Bronchial epithelial cell (primary cell): ENCODE measurements at regions not wholly inside any gene's neighbourhood (a gene's known extent, or its start where the extent isn't known, plus 50 kb on each side); places are given as distances from the start of the nearest gene placed in this dataset.

ENCODE experiments used
- DNase-seq: peaks from one replicate; pipeline ENCODE4 v3.0.0-alpha.2; 2010; ENCODE audit warnings: low read depth
- FAIRE-seq: peaks from 2 replicates; lab custom pipeline; 2011; peaks lifted over from hg19 to GRCh38; lab: Jason Lieb, UNC
- H3K27me3 ChIP-seq: 2 replicates; pipeline ENCODE4 v1.5.1; 2011; ENCODE audit warnings: low read length; ENCODE audit not compliant: control insufficient read depth, insufficient read depth
- H3K36me3 ChIP-seq: 2 replicates; pipeline ENCODE4 v1.5.1; 2011; ENCODE audit warnings: low read length; ENCODE audit not compliant: control insufficient read depth, insufficient read depth
- H3K4me3 ChIP-seq: 2 replicates; pipeline ENCODE4 v1.5.1; 2011; ENCODE audit warnings: mild to moderate bottlenecking, low read depth, low read length, control low read depth
- TF ChIP-seq, protein P1 (sequence below): IDR thresholded peaks from 2 replicates; pipeline ENCODE4 v1.5.1; 2011; ENCODE audit warnings: mild to moderate bottlenecking, moderate library complexity, low read length, control low read depth, inconsistent platforms; ENCODE audit not compliant: insufficient read depth, severe bottlenecking

DNA sequence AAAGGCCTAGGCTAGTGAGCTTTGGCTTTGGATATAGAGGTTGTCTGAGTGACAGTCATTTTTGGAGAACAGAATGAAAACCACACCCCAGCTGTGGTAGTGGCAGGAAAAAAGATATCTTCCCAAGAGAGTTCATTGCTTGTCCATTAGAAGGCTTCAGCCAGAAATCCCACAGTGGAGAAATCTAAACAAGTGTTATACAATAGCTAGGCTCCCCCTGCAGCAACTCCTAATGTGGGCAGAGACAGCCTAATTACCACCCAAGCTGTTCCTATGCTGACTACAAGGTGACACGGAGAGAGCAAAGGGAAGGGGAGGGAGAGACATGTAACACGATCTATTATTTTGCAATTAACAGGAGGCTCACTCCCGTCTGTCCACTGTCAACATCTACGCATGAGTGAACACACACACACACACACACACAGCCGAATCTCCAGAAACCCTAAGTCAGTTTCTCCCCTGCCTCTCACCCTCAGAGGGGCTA, 147.5 kb upstream of the TCF21 start:
- no peak for FAIRE-seq
- peak; percentile 69 for DNase-seq
- H3K27me3 ChIP-seq = no peaks in the 10 kb centered on the region
- no peak overlapping the region for H3K4me3 ChIP-seq
- no peaks in the 10 kb centered on the region for H3K36me3 ChIP-seq
- TF ChIP-seq, protein P1, sequence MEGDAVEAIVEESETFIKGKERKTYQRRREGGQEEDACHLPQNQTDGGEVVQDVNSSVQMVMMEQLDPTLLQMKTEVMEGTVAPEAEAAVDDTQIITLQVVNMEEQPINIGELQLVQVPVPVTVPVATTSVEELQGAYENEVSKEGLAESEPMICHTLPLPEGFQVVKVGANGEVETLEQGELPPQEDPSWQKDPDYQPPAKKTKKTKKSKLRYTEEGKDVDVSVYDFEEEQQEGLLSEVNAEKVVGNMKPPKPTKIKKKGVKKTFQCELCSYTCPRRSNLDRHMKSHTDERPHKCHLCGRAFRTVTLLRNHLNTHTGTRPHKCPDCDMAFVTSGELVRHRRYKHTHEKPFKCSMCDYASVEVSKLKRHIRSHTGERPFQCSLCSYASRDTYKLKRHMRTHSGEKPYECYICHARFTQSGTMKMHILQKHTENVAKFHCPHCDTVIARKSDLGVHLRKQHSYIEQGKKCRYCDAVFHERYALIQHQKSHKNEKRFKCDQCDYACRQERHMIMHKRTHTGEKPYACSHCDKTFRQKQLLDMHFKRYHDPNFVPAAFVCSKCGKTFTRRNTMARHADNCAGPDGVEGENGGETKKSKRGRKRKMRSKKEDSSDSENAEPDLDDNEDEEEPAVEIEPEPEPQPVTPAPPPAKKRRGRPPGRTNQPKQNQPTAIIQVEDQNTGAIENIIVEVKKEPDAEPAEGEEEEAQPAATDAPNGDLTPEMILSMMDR = no peak

DNA sequence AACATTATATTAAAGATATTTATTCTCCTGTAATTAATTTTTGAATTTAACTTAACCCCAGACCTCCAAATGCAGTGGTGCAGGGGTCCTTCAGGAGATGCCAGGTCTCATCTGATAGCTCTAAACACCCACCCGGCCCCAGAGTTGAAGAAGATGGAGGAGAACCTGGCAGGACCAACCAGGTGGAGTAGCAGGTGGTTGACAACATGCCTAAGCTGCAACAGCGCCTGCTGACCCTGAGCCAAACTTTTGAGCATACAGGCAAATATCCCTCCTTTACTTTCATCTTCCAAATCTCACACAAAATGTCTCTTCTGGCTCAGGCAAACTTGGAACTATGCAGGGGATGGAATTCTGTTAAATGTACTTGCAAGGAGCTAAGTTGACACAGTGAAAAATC, 145.3 kb upstream of the TCF21 start:
- H3K4me3 ChIP-seq = no peak overlapping the region
- H3K36me3 ChIP-seq = no peaks in the 10 kb centered on the region
- no peak for DNase-seq
- no peak for FAIRE-seq
- TF ChIP-seq, protein P1 = no peak
- no peaks in the 10 kb centered on the region for H3K27me3 ChIP-seq

DNA sequence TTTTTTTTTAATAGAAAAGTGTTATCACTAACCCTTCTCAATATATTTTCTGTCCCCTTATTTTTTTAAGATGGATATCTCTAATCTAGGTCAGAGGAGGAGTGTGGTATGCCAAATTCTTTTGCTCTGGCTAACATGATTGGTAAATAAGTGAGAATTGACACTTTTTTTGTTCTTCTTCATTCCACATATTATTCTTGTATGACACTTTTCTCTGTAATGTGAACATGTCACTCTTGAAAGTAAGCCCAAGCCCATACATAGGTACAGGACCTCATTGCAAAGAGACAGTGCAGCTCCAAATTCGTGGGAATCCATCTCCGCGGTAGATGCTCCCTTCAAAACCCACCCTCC, 142.5 kb upstream of the TCF21 start:
- DNase-seq = no peak

DNA sequence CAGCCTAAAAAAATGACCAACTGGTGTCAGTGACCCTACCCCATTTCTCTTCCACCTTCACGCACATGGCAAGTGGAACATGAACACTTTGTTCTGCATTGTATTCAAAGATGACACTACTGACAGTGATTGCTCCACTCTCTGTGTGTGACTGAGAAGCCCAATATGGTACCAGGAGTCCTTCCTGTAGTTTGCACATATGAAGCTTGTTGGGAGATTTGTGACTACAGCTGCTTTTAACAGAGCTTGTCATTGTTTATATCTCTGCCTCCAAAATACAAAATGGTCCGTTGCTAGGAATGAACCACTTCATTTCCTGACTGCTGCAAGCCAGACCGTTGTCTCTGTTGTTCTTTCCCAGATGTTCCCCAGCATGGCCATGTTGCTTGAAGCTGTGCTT, 140.3 kb upstream of the TCF21 start:
- no peaks in the 10 kb centered on the region for H3K36me3 ChIP-seq
- FAIRE-seq (peak; percentile 72), DNase-seq (no peak)
- TF ChIP-seq, protein P1 = no peak
- H3K27me3 ChIP-seq = no peaks in the 10 kb centered on the region
- no peak overlapping the region for H3K4me3 ChIP-seq

More for the DNA sequence above, 142.5 kb upstream of the TCF21 start:
- Histone ChIP-seq H3K4me3 (no peak overlapping the region), H3K36me3 (no peaks in the 10 kb centered on the region), H3K27me3 (no peaks in the 10 kb centered on the region)
- TF ChIP-seq, protein P1 = no peak
- no peak for FAIRE-seq

DNA sequence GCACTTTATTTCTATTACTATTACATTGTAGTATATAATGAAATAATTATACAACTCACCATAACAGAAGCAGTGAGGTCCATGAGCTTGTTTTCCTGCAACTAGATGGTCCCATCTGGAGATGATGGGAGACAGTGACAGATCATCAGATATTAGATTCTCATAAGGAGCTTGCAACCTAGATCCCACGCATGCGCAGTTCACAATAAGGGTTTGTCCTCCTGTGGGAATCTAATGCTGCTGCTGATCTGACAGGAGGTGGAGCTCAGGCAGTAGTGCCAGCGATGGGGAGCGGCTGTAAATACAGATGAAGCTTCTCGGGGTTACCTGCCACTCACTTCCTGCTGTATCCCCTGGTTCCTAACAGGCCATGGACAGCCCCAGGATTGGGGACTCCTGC, 139.5 kb upstream of the TCF21 start:
- no peaks in the 10 kb centered on the region for H3K27me3 ChIP-seq
- no peak overlapping the region for H3K4me3 ChIP-seq
- DNase-seq (no peak), FAIRE-seq (no peak)
- no peaks in the 10 kb centered on the region for H3K36me3 ChIP-seq
- TF ChIP-seq, protein P1 = no peak

DNA sequence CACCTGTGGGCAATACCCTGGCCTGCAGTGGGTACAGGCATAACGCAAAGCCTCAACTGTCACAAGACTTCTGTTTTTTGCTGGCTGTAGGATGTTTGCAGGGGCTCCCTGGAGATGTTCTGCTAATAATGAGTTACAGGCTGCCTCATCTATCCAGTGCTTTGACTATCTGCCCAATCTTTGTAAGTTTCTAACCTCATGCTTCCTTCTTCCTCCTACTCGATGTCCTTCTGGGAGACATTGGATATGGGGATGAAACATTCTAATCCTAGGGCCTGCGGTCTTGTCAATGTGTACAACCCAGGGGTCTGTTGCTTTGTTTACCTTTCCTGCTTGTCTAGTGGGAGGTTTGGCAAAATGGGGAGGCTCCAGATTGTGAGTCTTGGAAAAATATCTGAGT, 136.8 kb upstream of the TCF21 start:
- FAIRE-seq (peak; percentile 50), DNase-seq (no peak)
- TF ChIP-seq, protein P1 = no peak
- no peaks in the 10 kb centered on the region for H3K36me3 ChIP-seq
- H3K27me3 ChIP-seq = no peaks in the 10 kb centered on the region
- H3K4me3 ChIP-seq = no peak overlapping the region
